ENCODE measurements at regions not wholly inside any gene's neighbourhood (a gene's known extent, or its start where the extent isn't known, plus 50 kb on each side); places are given as distances from the start of the nearest gene placed in this dataset.

DNA sequence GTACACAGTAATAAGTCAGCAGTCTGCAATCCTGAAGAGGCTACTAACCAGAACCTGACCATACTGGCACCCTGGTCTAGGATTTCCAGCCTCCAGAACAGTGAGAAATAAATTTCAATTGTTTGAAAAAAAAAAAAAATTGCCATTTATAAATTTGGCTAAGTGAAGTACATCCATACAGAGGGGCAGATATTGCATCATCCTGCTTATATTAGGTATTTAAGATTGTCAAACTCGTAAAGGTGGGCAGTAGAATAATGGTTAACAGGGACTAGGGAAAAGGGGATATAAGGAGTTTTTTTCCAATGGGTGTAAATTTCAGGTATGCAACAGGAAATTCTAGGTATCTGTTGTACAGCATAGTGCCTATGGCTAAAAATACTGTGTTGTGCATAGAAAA, 1250.9 kb downstream of the BRINP3 start:
- TF ChIP-seq POLR2A (IDR thresholded peaks at IDR 0.05): no peak
- TF ChIP-seq, protein P1, sequence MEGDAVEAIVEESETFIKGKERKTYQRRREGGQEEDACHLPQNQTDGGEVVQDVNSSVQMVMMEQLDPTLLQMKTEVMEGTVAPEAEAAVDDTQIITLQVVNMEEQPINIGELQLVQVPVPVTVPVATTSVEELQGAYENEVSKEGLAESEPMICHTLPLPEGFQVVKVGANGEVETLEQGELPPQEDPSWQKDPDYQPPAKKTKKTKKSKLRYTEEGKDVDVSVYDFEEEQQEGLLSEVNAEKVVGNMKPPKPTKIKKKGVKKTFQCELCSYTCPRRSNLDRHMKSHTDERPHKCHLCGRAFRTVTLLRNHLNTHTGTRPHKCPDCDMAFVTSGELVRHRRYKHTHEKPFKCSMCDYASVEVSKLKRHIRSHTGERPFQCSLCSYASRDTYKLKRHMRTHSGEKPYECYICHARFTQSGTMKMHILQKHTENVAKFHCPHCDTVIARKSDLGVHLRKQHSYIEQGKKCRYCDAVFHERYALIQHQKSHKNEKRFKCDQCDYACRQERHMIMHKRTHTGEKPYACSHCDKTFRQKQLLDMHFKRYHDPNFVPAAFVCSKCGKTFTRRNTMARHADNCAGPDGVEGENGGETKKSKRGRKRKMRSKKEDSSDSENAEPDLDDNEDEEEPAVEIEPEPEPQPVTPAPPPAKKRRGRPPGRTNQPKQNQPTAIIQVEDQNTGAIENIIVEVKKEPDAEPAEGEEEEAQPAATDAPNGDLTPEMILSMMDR (IDR thresholded peaks at IDR 0.05): no peak
